ENCODE measurements at regions not wholly inside any gene's neighbourhood (a gene's known extent, or its start where the extent isn't known, plus 50 kb on each side); places are given as distances from the start of the nearest gene placed in this dataset.

DNA sequence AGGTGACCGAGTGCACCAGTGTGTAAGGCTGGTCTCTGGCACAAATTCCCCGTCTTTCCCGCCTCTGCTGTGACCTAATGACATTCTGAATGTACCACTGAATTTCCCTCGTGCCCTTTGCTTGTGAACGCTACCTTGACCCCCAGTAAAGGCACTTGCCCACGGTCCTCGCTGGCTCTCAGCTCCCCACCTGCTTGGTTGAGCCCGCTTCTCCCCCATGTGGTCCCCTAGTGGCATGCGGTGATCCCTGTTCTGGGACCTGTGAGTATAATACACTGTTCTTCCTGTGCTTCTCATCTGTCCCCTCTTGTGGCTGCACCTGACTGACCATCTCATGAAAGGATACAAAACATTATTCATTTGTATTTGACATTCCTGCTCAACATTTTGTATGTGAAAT lies 495.7 kb downstream of the INHBA start:
- Histone ChIP-seq H3K27me3 (no peaks in the 10 kb centered on the region), H3K4me3 (no peak overlapping the region), H3K27ac (no peak overlapping the region), H3K36me3 (no peaks in the 10 kb centered on the region), H3K4me1 (no peaks in the 10 kb centered on the region), H3K9me3 (no peaks in the 10 kb centered on the region)
- TF ChIP-seq EP300 (IDR thresholded peaks at IDR 0.05; ENCODE audit: low read depth) (no peak), POLR2AphosphoS5 (IDR thresholded peaks at IDR 0.05) (no peak), POLR2A (IDR thresholded peaks at IDR 0.05) (no peak)
- TF ChIP-seq, protein P1, sequence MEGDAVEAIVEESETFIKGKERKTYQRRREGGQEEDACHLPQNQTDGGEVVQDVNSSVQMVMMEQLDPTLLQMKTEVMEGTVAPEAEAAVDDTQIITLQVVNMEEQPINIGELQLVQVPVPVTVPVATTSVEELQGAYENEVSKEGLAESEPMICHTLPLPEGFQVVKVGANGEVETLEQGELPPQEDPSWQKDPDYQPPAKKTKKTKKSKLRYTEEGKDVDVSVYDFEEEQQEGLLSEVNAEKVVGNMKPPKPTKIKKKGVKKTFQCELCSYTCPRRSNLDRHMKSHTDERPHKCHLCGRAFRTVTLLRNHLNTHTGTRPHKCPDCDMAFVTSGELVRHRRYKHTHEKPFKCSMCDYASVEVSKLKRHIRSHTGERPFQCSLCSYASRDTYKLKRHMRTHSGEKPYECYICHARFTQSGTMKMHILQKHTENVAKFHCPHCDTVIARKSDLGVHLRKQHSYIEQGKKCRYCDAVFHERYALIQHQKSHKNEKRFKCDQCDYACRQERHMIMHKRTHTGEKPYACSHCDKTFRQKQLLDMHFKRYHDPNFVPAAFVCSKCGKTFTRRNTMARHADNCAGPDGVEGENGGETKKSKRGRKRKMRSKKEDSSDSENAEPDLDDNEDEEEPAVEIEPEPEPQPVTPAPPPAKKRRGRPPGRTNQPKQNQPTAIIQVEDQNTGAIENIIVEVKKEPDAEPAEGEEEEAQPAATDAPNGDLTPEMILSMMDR (IDR thresholded peaks at IDR 0.05) = no peak
- DNase-seq = no peak
- WGBS, 2 donors (ENCODE audit: low coverage in 1 of 2) = 81 to 90% methylated on average over 2 to 9 of the region's 9 CpGs
- in situ Hi-C loops (cut with MboI; ENCODE audit: low pct_ligation_motif_present in 1 of 4, low pct_unique_long_range_greater_than_20kb in 1 of 4, low sequenced_read_pairs in 3 of 4) (no loop called here), intact Hi-C loops (cut with DNase I; ENCODE audit: low total_unique reads) (no loop called here)

DNA sequence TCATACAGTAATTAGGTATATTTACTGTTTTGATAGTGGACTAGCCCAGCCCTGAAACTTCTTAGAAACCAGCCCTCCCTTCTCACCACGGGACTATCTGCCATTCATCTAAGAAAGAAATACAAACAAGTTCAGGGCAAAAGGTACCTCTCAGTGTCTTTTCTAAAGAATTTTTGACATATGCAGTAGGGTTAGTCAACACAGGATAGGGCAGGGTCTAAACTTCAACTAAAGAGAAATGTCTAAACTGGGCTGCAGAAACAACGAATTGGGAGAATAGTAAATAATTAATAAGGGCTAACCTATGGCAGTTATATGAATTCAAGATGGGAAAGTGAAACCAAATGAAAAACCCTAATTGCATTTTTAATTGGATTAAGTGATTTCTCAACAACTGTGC lies 496.6 kb downstream of the INHBA start:
- in situ Hi-C loops (cut with MboI; ENCODE audit: low pct_ligation_motif_present in 1 of 4, low pct_unique_long_range_greater_than_20kb in 1 of 4, low sequenced_read_pairs in 3 of 4) = no loop called here
- DNase-seq = no peak
- Histone ChIP-seq H3K4me3 (no peak overlapping the region), H3K27ac (no peak overlapping the region), H3K4me1 (no peaks in the 10 kb centered on the region), H3K36me3 (no peaks in the 10 kb centered on the region), H3K27me3 (no peaks in the 10 kb centered on the region), H3K9me3 (no peaks in the 10 kb centered on the region)
- 46 to 48% methylated on average over 2 of the region's 2 CpGs for WGBS, 2 donors (ENCODE audit: low coverage in 1 of 2)
- TF ChIP-seq, protein P1 (IDR thresholded peaks at IDR 0.05) = no peak
- TF ChIP-seq EP300 (IDR thresholded peaks at IDR 0.05; ENCODE audit: low read depth) (no peak), POLR2AphosphoS5 (IDR thresholded peaks at IDR 0.05) (no peak), POLR2A (IDR thresholded peaks at IDR 0.05) (no peak)
- intact Hi-C loops (cut with DNase I; ENCODE audit: low total_unique reads) = no loop called here

DNA sequence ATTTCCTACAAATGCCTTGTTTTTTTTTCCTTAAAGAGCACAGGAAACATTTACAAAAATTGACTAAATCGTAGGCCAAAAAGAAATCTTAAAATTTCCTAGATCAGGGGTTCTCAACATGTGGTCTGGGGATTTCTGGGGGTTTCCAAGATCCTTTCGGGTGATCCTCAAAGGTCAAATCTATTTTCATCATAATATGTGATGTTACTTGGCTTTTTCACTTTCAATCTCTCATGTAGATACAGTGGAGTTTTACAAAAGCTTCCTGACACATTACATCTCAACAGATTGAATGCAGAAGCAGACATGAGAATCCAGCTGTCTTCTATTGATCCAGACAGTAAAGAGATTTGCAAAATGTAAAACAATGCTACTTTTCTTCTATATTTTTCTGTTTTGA lies 497.3 kb downstream of the INHBA start:
- TF ChIP-seq POLR2A (IDR thresholded peaks at IDR 0.05) (no peak), EP300 (IDR thresholded peaks at IDR 0.05; ENCODE audit: low read depth) (no peak), POLR2AphosphoS5 (IDR thresholded peaks at IDR 0.05) (no peak)
- TF ChIP-seq, protein P1 (IDR thresholded peaks at IDR 0.05) = no peak
- H3K36me3 ChIP-seq = no peaks in the 10 kb centered on the region
- H3K4me3 ChIP-seq = no peak overlapping the region
- in situ Hi-C loops (cut with MboI; ENCODE audit: low pct_ligation_motif_present in 1 of 4, low pct_unique_long_range_greater_than_20kb in 1 of 4, low sequenced_read_pairs in 3 of 4) (no loop called here), intact Hi-C loops (cut with DNase I; ENCODE audit: low total_unique reads) (no loop called here)
- H3K9me3 ChIP-seq = no peaks in the 10 kb centered on the region
- no peaks in the 10 kb centered on the region for H3K27me3 ChIP-seq
- no peaks in the 10 kb centered on the region for H3K4me1 ChIP-seq
- WGBS, 2 donors (ENCODE audit: low coverage in 1 of 2) = 70 to 100% methylated on average over 1 to 2 of the region's 2 CpGs
- DNase-seq = no peak
- H3K27ac ChIP-seq = no peak overlapping the region

DNA sequence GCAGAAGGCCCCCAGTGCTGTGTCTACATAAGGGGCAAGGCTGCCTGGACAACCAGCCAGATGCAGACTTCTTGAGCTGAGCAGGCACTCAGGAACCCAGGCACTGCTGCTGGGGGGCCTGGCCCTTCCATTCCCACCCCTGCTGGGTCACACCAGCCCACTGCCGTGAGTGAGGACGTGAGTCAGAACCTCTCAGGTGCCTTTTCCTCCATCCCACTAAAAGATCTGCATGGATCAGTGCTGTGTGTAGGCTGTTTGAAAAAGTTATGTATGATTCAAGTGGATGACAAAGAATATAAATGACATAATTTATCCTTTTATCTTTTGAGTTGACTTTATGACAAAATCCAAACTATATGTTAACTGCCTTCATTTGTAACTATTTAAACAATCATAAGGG lies 499.3 kb downstream of the INHBA start:
- WGBS, 2 donors (ENCODE audit: low coverage in 1 of 2) = 81% methylated on average over 2 of the region's 2 CpGs; no CpG with 5 or more reads in 1 of the 2 donors
- H3K4me3 ChIP-seq = no peak overlapping the region
- TF ChIP-seq, protein P1 (IDR thresholded peaks at IDR 0.05) = no peak
- TF ChIP-seq POLR2AphosphoS5 (IDR thresholded peaks at IDR 0.05) = no peak
- no peak for TF ChIP-seq POLR2A (IDR thresholded peaks at IDR 0.05)
- TF ChIP-seq EP300 (IDR thresholded peaks at IDR 0.05; ENCODE audit: low read depth) = no peak
- in situ Hi-C loops (cut with MboI; ENCODE audit: low pct_ligation_motif_present in 1 of 4, low pct_unique_long_range_greater_than_20kb in 1 of 4, low sequenced_read_pairs in 3 of 4) = no loop called here
- DNase-seq = no peak
- H3K27ac ChIP-seq = no peak overlapping the region
- no peaks in the 10 kb centered on the region for H3K36me3 ChIP-seq
- no peaks in the 10 kb centered on the region for H3K27me3 ChIP-seq
- no peaks in the 10 kb centered on the region for H3K4me1 ChIP-seq
- intact Hi-C loops (cut with DNase I; ENCODE audit: low total_unique reads) = no loop called here
- H3K9me3 ChIP-seq = no peaks in the 10 kb centered on the region
